Adrenal gland (tissue), 9 donors: ENCODE measurements at regions not wholly inside any gene's neighbourhood (a gene's known extent, or its start where the extent isn't known, plus 50 kb on each side); places are given as distances from the start of the nearest gene placed in this dataset.

ENCODE experiments used
- DNase-seq, 7 donors: peaks; one replicate each; pipeline ENCODE4 v3.0.0-alpha.2; 2019 to 2020
- H3K27ac ChIP-seq, 5 donors: fragments of 200-600 bp; sonication (generic) in 4 of 5; 1 replicate in 3 of 5; 2 replicates in 2 of 5; pipeline versions ENCODE4 v1.5.1 to v1.8.0; 2016 to 2020; ENCODE audit warnings: mild to moderate bottlenecking in 1 of 5
- H3K27me3 ChIP-seq: fragments of 200-600 bp; 2 replicates; pipeline ENCODE4 v1.8.0; 2021
- H3K36me3 ChIP-seq, 2 donors: fragments of 200-600 bp; replicated peaks in 1 of 2; 1 replicate in 1 of 2; 2 replicates in 1 of 2; pipeline versions ENCODE4 v1.5.1 to v1.8.0; 2018 to 2022
- H3K4me1 ChIP-seq, 2 donors: fragments of 200-600 bp; replicated peaks in 1 of 2; 1 replicate in 1 of 2; 2 replicates in 1 of 2; pipeline versions ENCODE4 v1.5.1 to v1.8.0; 2018 to 2021
- H3K4me3 ChIP-seq, 4 donors: fragments of 200-600 bp; sonication (generic) in 3 of 4; one replicate each; pipeline ENCODE4 v1.5.1; 2016 to 2018
- H3K9me3 ChIP-seq, 3 donors: fragments of 200-600 bp; sonication (generic) in 1 of 3; replicated peaks in 1 of 3; 1 replicate in 2 of 3; 2 replicates in 1 of 3; pipeline versions ENCODE4 v1.5.1 to v1.8.0; 2016 to 2021
- CTCF ChIP-seq, 6 experiments: fragments of 450-650 bp in 4 of 6; fragments of 200-600 bp in 2 of 6; sonication (generic) in 1 of 6; IDR thresholded peaks; 1 replicate in 5 of 6; 2 replicates in 1 of 6; pipeline versions ENCODE4 v1.5.1 to v1.8.0; 2016 to 2021; ENCODE audit warnings: antibody characterized with exemption in 6 of 6, mild to moderate bottlenecking in 2 of 6, moderate library complexity in 1 of 6
- POLR2A ChIP-seq, 2 donors: fragments of 450-650 bp; IDR thresholded peaks; one replicate each; pipeline ENCODE4 v1.6.1; 2017; ENCODE audit warnings: antibody characterized with exemption in 2 of 2, mild to moderate bottlenecking in 2 of 2, moderate library complexity in 1 of 2
- WGBS, 4 donors: extraction: QIAGEN DNeasy Blood & Tissue Kit in 2 of 4; methylation state at CpG; one replicate each; pipeline versions ENCODE4 v1.1.5 to v1.1.7; 2013 to 2017; 5-methylcytosine and 5-hydroxymethylcytosine counted together
- intact Hi-C, 2 donors: fragments of 100-400 bp; cut with DNase I; formaldehyde crosslinking; loops; one replicate each; pipeline versions ENCODE4 v1.14.1 to v1.15.0; 2022 to 2023
- donor health status: healthy with polysubstance abuse.
- donor health status: Bipolar disorder and iron deficiency.
- donor health status: DM: yes; HTN: yes; CAD: no.
- donor health status: DM: no; HTN: no; CAD: no.
- donor health status: DM: no; HTN: no; CAD: no.

- Histone ChIP-seq H3K27ac (no peak overlapping the region), H3K4me3 (no peak overlapping the region), H3K9me3 (no peaks in the 10 kb centered on the region), H3K27me3 (no peaks in the 10 kb centered on the region), H3K36me3 (no peaks in the 10 kb centered on the region), H3K4me1 (peaks cover 0 to 11% of the 10 kb centered on the region in 2 donors)
- no peak for TF ChIP-seq POLR2A (IDR thresholded peaks at IDR 0.05)
- TF ChIP-seq CTCF (IDR thresholded peaks at IDR 0.05) = no peak
- intact Hi-C loops = no loop called here
- DNase-seq = no peak
These were observed 85.8 kb upstream of the GLS start for GRCh38 chr2:190794790-190795189.

GRCh38 chr2:190795686-190796085 is 84.9 kb upstream of the GLS start:
- no peaks in the 10 kb centered on the region for H3K9me3 ChIP-seq
- no peaks in the 10 kb centered on the region for H3K27me3 ChIP-seq
- TF ChIP-seq POLR2A (IDR thresholded peaks at IDR 0.05) (no peak), CTCF (IDR thresholded peaks at IDR 0.05) (no peak)
- peaks cover 0 to 11% of the 10 kb centered on the region in 2 donors for H3K4me1 ChIP-seq
- intact Hi-C loops = no loop called here
- H3K27ac ChIP-seq = no peak overlapping the region
- no peaks in the 10 kb centered on the region for H3K36me3 ChIP-seq
- H3K4me3 ChIP-seq = no peak overlapping the region
- DNase-seq = no peak

- H3K4me3 ChIP-seq = no peak overlapping the region
- DNase-seq = no peak
- no peaks in the 10 kb centered on the region for H3K27me3 ChIP-seq
- intact Hi-C loops = no loop called here
- H3K27ac ChIP-seq = no peak overlapping the region
- no peaks in the 10 kb centered on the region for H3K36me3 ChIP-seq
- no peaks in the 10 kb centered on the region for H3K4me1 ChIP-seq
- no peak for TF ChIP-seq CTCF (IDR thresholded peaks at IDR 0.05)
- no peak for TF ChIP-seq POLR2A (IDR thresholded peaks at IDR 0.05)
- no peaks in the 10 kb centered on the region for H3K9me3 ChIP-seq
These were observed 80.6 kb upstream of the GLS start for GRCh38 chr2:190799999-190800398.

- Histone ChIP-seq H3K4me3 (no peak overlapping the region), H3K27ac (no peak overlapping the region), H3K27me3 (no peaks in the 10 kb centered on the region), H3K36me3 (no peaks in the 10 kb centered on the region), H3K4me1 (no peaks in the 10 kb centered on the region), H3K9me3 (no peaks in the 10 kb centered on the region)
- WGBS, 4 donors = 72 to 84% (median 80%) methylated on average over 1 of the region's 1 CpG
- TF ChIP-seq POLR2A (IDR thresholded peaks at IDR 0.05) (no peak), CTCF (IDR thresholded peaks at IDR 0.05) (no peak)
- DNase-seq = no peak
- intact Hi-C loops = no loop called here
These were observed 80.1 kb upstream of the GLS start for GRCh38 chr2:190800528-190800927.
